GM12878 (cell line): ENCODE measurements at regions not wholly inside any gene's neighbourhood (a gene's known extent, or its start where the extent isn't known, plus 50 kb on each side); places are given as distances from the start of the nearest gene placed in this dataset.

Source experiments
- ATAC-seq: fragments of 200-7000 bp; cut with Tn5 transposase; 3 replicates; pipeline ENCODE4 v1.9.1; 2020; ENCODE audit warnings: mild to moderate bottlenecking, moderate library complexity
- BruUV-seq: library from RNA; stranded (reverse); fragments of 400-500 nt; replicated peaks from 2 replicates; lab custom pipeline; 2021; lab: Mats Ljungman, UMichigan
- CTCF ChIA-PET: fragments of 300-600 bp; sonication (Branson Sonifier 250); formaldehyde crosslinking; extraction: SDS; loops from one replicate; lab custom pipeline; 2021; ENCODE audit warnings: inconsistent platforms; lab: Yijun Ruan, JAX
- POLR2A ChIA-PET: fragments of 350-600 bp; formaldehyde crosslinking; extraction: SDS; loops from one replicate; lab custom pipeline; 2021; ENCODE audit warnings: inconsistent platforms; lab: Charles Lee
- RAD21 ChIA-PET: fragments of 300-600 bp; sonication (Branson Sonifier 250); formaldehyde crosslinking; loops from one replicate; lab custom pipeline; 2023; ENCODE audit warnings: antibody characterized with exemption; ENCODE audit not compliant: unreplicated experiment; lab: Charles Lee
- SMC1A ChIA-PET: fragments of 300-600 bp; sonication (Branson Sonifier 250); formaldehyde crosslinking; loops from one replicate; lab custom pipeline; 2023; ENCODE audit not compliant: unreplicated experiment, uncharacterized antibody; lab: Charles Lee
- DNase-seq: peaks from one replicate; pipeline ENCODE4 v3.0.0-alpha.2; 2011; ENCODE audit warnings: low read depth, low spot score
- FAIRE-seq: peaks from 3 replicates; lab custom pipeline; 2011; peaks lifted over from hg19 to GRCh38; lab: Jason Lieb, UNC
- H2AFZ ChIP-seq: 2 replicates; pipeline ENCODE4 v1.6.0; 2011; ENCODE audit warnings: low read depth, low read length, control low read depth; ENCODE audit not compliant: control insufficient read depth
- H3K27ac ChIP-seq: 2 replicates; pipeline ENCODE4 v1.5.1; 2011; ENCODE audit warnings: control low read depth; ENCODE audit not compliant: control insufficient read depth, insufficient read depth
- H3K27me3 ChIP-seq, 2 experiments: replicated peaks in 1 of 2; 2 replicates each; pipeline versions ENCODE4 v1.6.0 to v1.6.1; 2011; ENCODE audit warnings: low read length in 1 of 2; ENCODE audit not compliant: control insufficient read depth in 2 of 2, insufficient read depth in 2 of 2
- H3K36me3 ChIP-seq, 2 experiments: 2 replicates each; pipeline ENCODE4 v1.5.1; 2011; ENCODE audit warnings: low read length in 1 of 2; ENCODE audit not compliant: control insufficient read depth in 2 of 2, insufficient read depth in 2 of 2
- H3K4me1 ChIP-seq: 2 replicates; pipeline ENCODE4 v1.6.1; 2011; ENCODE audit warnings: mild to moderate bottlenecking, low read length, moderate library complexity, mixed read lengths; ENCODE audit not compliant: control insufficient read depth, insufficient read depth
- H3K4me2 ChIP-seq: 2 replicates; pipeline ENCODE4 v1.6.0; 2011; ENCODE audit warnings: control low read depth; ENCODE audit not compliant: control insufficient read depth, insufficient read depth
- H3K4me3 ChIP-seq: fragments of 200-600 bp; sonication (generic); 2 replicates; pipeline ENCODE4 v1.5.1; 2016
- H3K79me2 ChIP-seq: 2 replicates; pipeline ENCODE4 v1.6.0; 2011; ENCODE audit warnings: low read length; ENCODE audit not compliant: control insufficient read depth, insufficient read depth
- H3K9ac ChIP-seq: 2 replicates; pipeline ENCODE4 v1.8.0; 2011; ENCODE audit warnings: low read length, control low read depth, mixed read lengths; ENCODE audit not compliant: control insufficient read depth, insufficient read depth
- H3K9me3 ChIP-seq: replicated peaks from 3 replicates; pipeline ENCODE4 v1.5.1; 2011; ENCODE audit warnings: mild to moderate bottlenecking, low read length; ENCODE audit not compliant: control insufficient read depth, insufficient read depth
- H4K20me1 ChIP-seq: 2 replicates; pipeline ENCODE4 v1.6.0; 2011; ENCODE audit not compliant: control insufficient read depth, insufficient read depth
- ASH2L ChIP-seq: fragments of 300-600, 200-600 bp; sonication (generic); IDR thresholded peaks from 2 replicates; pipeline ENCODE4 v1.6.1; 2017; ENCODE audit warnings: low read depth, mild to moderate bottlenecking, borderline replicate concordance
- CBX3 ChIP-seq: fragments of 200-600 bp; sonication (generic); IDR thresholded peaks from 2 replicates; pipeline ENCODE4 v1.6.1; 2016; ENCODE audit warnings: low read depth, borderline replicate concordance
- CEBPB ChIP-seq, 2 experiments: fragments of 150-350 bp in 1 of 2; IDR thresholded peaks; 2 replicates each; pipeline ENCODE4 v1.6.1; 2012 to 2014; ENCODE audit warnings: low read depth in 2 of 2, low read length in 2 of 2, borderline replicate concordance in 1 of 2, inconsistent platforms in 1 of 2
- EED ChIP-seq: sonication (generic); IDR thresholded peaks from 2 replicates; pipeline ENCODE4 v1.6.1; 2016; ENCODE audit warnings: antibody characterized with exemption, low read depth
- ESRRA ChIP-seq: IDR thresholded peaks from 2 replicates; pipeline ENCODE4 v1.6.1; 2012; ENCODE audit warnings: mild to moderate bottlenecking, low read length, improper control_type of control experiment
- GATAD2B ChIP-seq: fragments of 450-650 bp; conservative IDR thresholded peaks from 2 replicates; pipeline ENCODE4 v1.6.1; 2017; ENCODE audit warnings: low read depth, mild to moderate bottlenecking, moderate library complexity
- KAT2A ChIP-seq: conservative IDR thresholded peaks from 2 replicates; pipeline ENCODE4 v1.6.1; 2011; ENCODE audit warnings: low read depth, low read length; ENCODE audit not compliant: control insufficient read depth
- MEF2B ChIP-seq: fragments of 450-650 bp; IDR thresholded peaks from 2 replicates; pipeline ENCODE4 v1.6.1; 2018; ENCODE audit warnings: mild to moderate bottlenecking, moderate library complexity; ENCODE audit not compliant: partially characterized antibody, poor library complexity, severe bottlenecking
- MTA2 ChIP-seq: fragments of 450-650 bp; IDR thresholded peaks from 2 replicates; pipeline ENCODE4 v1.6.1; 2016; ENCODE audit warnings: low read depth, mild to moderate bottlenecking, moderate library complexity
- MXI1 ChIP-seq: fragments of 150-350 bp; IDR thresholded peaks from 2 replicates; pipeline ENCODE4 v1.6.1; 2011; ENCODE audit warnings: low read depth, mild to moderate bottlenecking, inconsistent platforms, low read length, improper control_type of control experiment
- NFYB ChIP-seq: IDR thresholded peaks from 2 replicates; pipeline ENCODE4 v1.6.1; 2011; ENCODE audit warnings: low read depth, mild to moderate bottlenecking, low read length, improper control_type of control experiment, moderate library complexity; ENCODE audit not compliant: insufficient read depth
- NR2C2 ChIP-seq: IDR thresholded peaks from 2 replicates; pipeline ENCODE4 v1.6.1; 2011; ENCODE audit warnings: borderline replicate concordance, low read depth; ENCODE audit not compliant: control insufficient read depth, insufficient read length
- RAD21 ChIP-seq: IDR thresholded peaks from 2 replicates; pipeline ENCODE4 v1.6.1; 2011; ENCODE audit warnings: mild to moderate bottlenecking, low read depth, low read length, moderate library complexity; ENCODE audit not compliant: insufficient read depth
- SIX5 ChIP-seq: IDR thresholded peaks from 2 replicates; pipeline ENCODE4 v1.6.1; 2011; ENCODE audit warnings: mild to moderate bottlenecking, low read depth, low read length, moderate library complexity; ENCODE audit not compliant: severe bottlenecking
- SKIL ChIP-seq: fragments of 450-650 bp; IDR thresholded peaks from 2 replicates; pipeline ENCODE4 v1.6.1; 2017; ENCODE audit warnings: mild to moderate bottlenecking, low read depth, inconsistent platforms; ENCODE audit not compliant: poor library complexity, severe bottlenecking
- SMAD1 ChIP-seq: fragments of 450-650 bp; IDR thresholded peaks from 2 replicates; pipeline ENCODE4 v1.6.1; 2018; ENCODE audit warnings: mild to moderate bottlenecking, low read depth; ENCODE audit not compliant: partially characterized antibody
- SMC3 ChIP-seq: IDR thresholded peaks from 2 replicates; pipeline ENCODE4 v1.6.1; 2011; ENCODE audit warnings: low read length, improper control_type of control experiment, borderline replicate concordance
- SP1 ChIP-seq: IDR thresholded peaks from one replicate; pipeline ENCODE4 v1.6.1; 2011; ENCODE audit warnings: low read depth, low read length
- TCF3 ChIP-seq: IDR thresholded peaks from 2 replicates; pipeline ENCODE4 v1.6.1; 2012; ENCODE audit warnings: low read depth, mild to moderate bottlenecking, low read length, borderline replicate concordance; ENCODE audit not compliant: insufficient read depth
- TCF7 ChIP-seq: IDR thresholded peaks from 2 replicates; pipeline ENCODE4 v1.6.1; 2014; ENCODE audit warnings: antibody characterized with exemption, borderline replicate concordance
- ZNF207 ChIP-seq: fragments of 450-650 bp; IDR thresholded peaks from 2 replicates; pipeline ENCODE4 v1.6.1; 2014; ENCODE audit warnings: antibody characterized with exemption, mild to moderate bottlenecking, borderline replicate concordance
- ZNF24 ChIP-seq: fragments of 450-650 bp; IDR thresholded peaks from 2 replicates; pipeline ENCODE4 v1.6.1; 2017; ENCODE audit warnings: antibody characterized with exemption, mild to moderate bottlenecking
- WGBS: methylation state at CpG from one replicate; pipeline ENCODE4 v1.1.6; 2016; ENCODE audit warnings: low lambda C conversion rate; ENCODE audit not compliant: insufficient replicate concordance, insufficient coverage; ENCODE audit errors: missing lambda C conversion rate; 5-methylcytosine and 5-hydroxymethylcytosine counted together
- in situ Hi-C: fragments of 300-500 bp; cut with MboI; formaldehyde crosslinking; loops from 9 replicates; pipeline ENCODE4 v1.14.3; 2018; ENCODE audit warnings: mixed read lengths
- intact Hi-C: fragments of 100-400 bp; cut with micrococcal nuclease; formaldehyde crosslinking; loops from one replicate; pipeline ENCODE4 v1.14.2; 2022; ENCODE audit not compliant: unreplicated experiment

- no peak for TF ChIP-seq SKIL
- TF ChIP-seq EED = no peak
- no peak for TF ChIP-seq MEF2B
- no peak for TF ChIP-seq GATAD2B
- no peak for TF ChIP-seq ASH2L
- no peak for TF ChIP-seq CBX3
- TF ChIP-seq ZNF24 = no peak
- TF ChIP-seq NFYB = no peak
- no peak for TF ChIP-seq TCF7
Observed at GRCh38 chr3:181178991-181179390, 189.5 kb upstream of the DNAJC19 start (continued).

GRCh38 chr3:181176601-181177000, 187.1 kb upstream of the DNAJC19 start:
- DNase-seq (peak; percentile 7), FAIRE-seq (no peak), ATAC-seq (no peak; the same call in 2 of the 3 replicates)
- H3K9ac ChIP-seq = no peak overlapping the region
- RAD21 ChIA-PET = no interaction called here
- in situ Hi-C loops = no loop called here
- no peaks in the 10 kb centered on the region for H3K79me2 ChIP-seq
- H3K27me3 ChIP-seq = no peaks in the 10 kb centered on the region
- no peak overlapping the region for H2AFZ ChIP-seq
- H3K4me2 ChIP-seq = no peak overlapping the region
- H3K4me3 ChIP-seq = no peak overlapping the region
- 3% methylated on average over 6 of the region's 6 CpGs for WGBS
- H3K27ac ChIP-seq = no peak overlapping the region
- no peaks in the 10 kb centered on the region for H4K20me1 ChIP-seq
- H3K4me1 ChIP-seq = no peaks in the 10 kb centered on the region
- H3K36me3 ChIP-seq = no peaks in the 10 kb centered on the region
- CTCF ChIA-PET = interaction anchor here (0.6 to 2.1 kb wide), 5 partner anchors 9 to 544 kb away, joined by 3 to 4 read pairs (median 4); no protein-coding TSS in a partner anchor
- SMC1A ChIA-PET = no interaction called here
- intact Hi-C loops = loop anchor here (10.0 kb wide), 1 partner anchor 372 kb away; no protein-coding TSS in a partner anchor
- BruUV-seq = no TSS peak
- no peaks in the 10 kb centered on the region for H3K9me3 ChIP-seq
- POLR2A ChIA-PET = no interaction called here
- TF ChIP-seq MTA2 = no peak
- TF ChIP-seq TCF3 = no peak
- no peak for TF ChIP-seq CEBPB (IDR thresholded peaks at IDR 0.05; ENCODE audit: borderline replicate concordance in 1 of 2, low read depth in 2 of 2, low read length in 2 of 2)
- TF ChIP-seq NFYB = no peak
- TF ChIP-seq SIX5 = no peak
- TF ChIP-seq SP1 = no peak
- peak; percentile 74 for TF ChIP-seq SMAD1
- no peak for TF ChIP-seq ZNF207
- no peak for TF ChIP-seq ESRRA
- TF ChIP-seq NR2C2 = no peak
- TF ChIP-seq KAT2A = no peak
- TF ChIP-seq SMC3 = peak; percentile 20; the same call in 1 of the 2 replicates
- peak; percentile 55 for TF ChIP-seq RAD21
- no peak for TF ChIP-seq MXI1
